SU-DHL-6 (cell line): ENCODE measurements at regions not wholly inside any gene's neighbourhood (a gene's known extent, or its start where the extent isn't known, plus 50 kb on each side); places are given as distances from the start of the nearest gene placed in this dataset.

Experiments used
- H2AFZ ChIP-seq: fragments of 200-600 bp; sonication (generic); 2 replicates; pipeline ENCODE4 v1.6.1; 2014; ENCODE audit warnings: low read depth, mild to moderate bottlenecking, moderate library complexity, mixed read lengths, antibody characterized with exemption, low read length; ENCODE audit not compliant: severe bottlenecking
- H3F3A ChIP-seq: fragments of 200-600 bp; shearing (Covaris generic); 2 replicates; pipeline ENCODE4 v1.6.0; 2016; ENCODE audit warnings: antibody characterized with exemption, mild to moderate bottlenecking; ENCODE audit not compliant: insufficient read depth
- H3K27ac ChIP-seq: fragments of 200-600 bp; sonication (generic); 2 replicates; pipeline ENCODE4 v1.5.1; 2016; ENCODE audit warnings: low read depth, mild to moderate bottlenecking, low read length, moderate library complexity, mixed read lengths
- H3K27me3 ChIP-seq: fragments of 200-600 bp; sonication (generic), shearing (Covaris generic); 2 replicates; pipeline ENCODE4 v1.6.0; 2014; ENCODE audit warnings: mild to moderate bottlenecking, low read length
- H3K36me3 ChIP-seq: fragments of 200-600 bp; sonication (generic); 2 replicates; pipeline ENCODE4 v1.6.1; 2014; ENCODE audit warnings: mild to moderate bottlenecking, low read length, mixed read lengths
- H3K4me2 ChIP-seq: fragments of 300-600, 200-600 bp; shearing (Covaris generic), sonication (generic); 2 replicates; pipeline ENCODE4 v1.6.0; 2014; ENCODE audit warnings: low read length, low read depth, mild to moderate bottlenecking; ENCODE audit not compliant: poor library complexity, severe bottlenecking
- H3K4me3 ChIP-seq: fragments of 200-600 bp; sonication (generic); 2 replicates; pipeline ENCODE4 v1.5.1; 2014; ENCODE audit warnings: antibody characterized with exemption, low read length, mild to moderate bottlenecking, mixed read lengths; ENCODE audit not compliant: insufficient read depth, poor library complexity, severe bottlenecking
- H3K79me2 ChIP-seq: fragments of 200-600 bp; sonication (generic); 2 replicates; pipeline ENCODE4 v1.6.1; 2014; ENCODE audit warnings: mild to moderate bottlenecking, low read length, moderate library complexity; ENCODE audit not compliant: insufficient read depth
- H3K9ac ChIP-seq: fragments of 200-600 bp; sonication (generic); 2 replicates; pipeline ENCODE4 v1.7.0; 2014; ENCODE audit warnings: mild to moderate bottlenecking, low read length
- H3K9me2 ChIP-seq: fragments of 200-600 bp; sonication (generic); replicated peaks from 2 replicates; pipeline ENCODE4 v1.6.1; 2014; ENCODE audit warnings: low read length; ENCODE audit not compliant: insufficient read depth
- H3K9me3 ChIP-seq: fragments of 200-600 bp; sonication (generic); 2 replicates; pipeline ENCODE4 v1.6.1; 2014; ENCODE audit warnings: low read length, mixed read lengths; ENCODE audit not compliant: insufficient read depth
- H4K20me1 ChIP-seq: fragments of 200-600 bp; sonication (generic); 2 replicates; pipeline ENCODE4 v1.6.1; 2014; ENCODE audit warnings: low read depth, mild to moderate bottlenecking, antibody characterized with exemption, low read length, moderate library complexity, mixed read lengths
- CTCF ChIP-seq: fragments of 200-600 bp; sonication (generic); IDR thresholded peaks from one replicate; pipeline ENCODE4 v1.5.1; 2017; ENCODE audit warnings: antibody characterized with exemption, mild to moderate bottlenecking, low read length, moderate library complexity; ENCODE audit not compliant: insufficient read depth, poor library complexity, severe bottlenecking
- EZH2phosphoT487 ChIP-seq: fragments of 200-600 bp; sonication (generic), shearing (Covaris generic); conservative IDR thresholded peaks from 2 replicates; pipeline ENCODE4 v1.6.1; 2018; ENCODE audit warnings: mild to moderate bottlenecking, antibody characterized with exemption, low read length, moderate library complexity, mixed read lengths

- Histone ChIP-seq H3K9me3 (peaks cover 6% of the 10 kb centered on the region; the same call in 1 of the 2 replicates), H4K20me1 (no peaks in the 10 kb centered on the region), H2AFZ (no peak overlapping the region), H3K27me3 (no peaks in the 10 kb centered on the region; the same call in 1 of the 2 replicates), H3K4me2 (no peak overlapping the region), H3K27ac (no peak overlapping the region), H3K9ac (no peak overlapping the region), H3K4me3 (no peak overlapping the region), H3K36me3 (no peaks in the 10 kb centered on the region), H3K9me2 (no peaks in the 10 kb centered on the region), H3K79me2 (no peaks in the 10 kb centered on the region), H3F3A (no peaks in the 10 kb centered on the region)
- TF ChIP-seq EZH2phosphoT487 (no peak), CTCF (no peak)
Observed at GRCh38 chr10:23571884-23572283, 133.0 kb downstream of the OTUD1 start.

GRCh38 chr10:23581906-23582450 lies 143.1 kb downstream of the OTUD1 start:
- no peak overlapping the region for H3K4me3 ChIP-seq

GRCh38 chr10:23584396-23584795 lies 145.5 kb downstream of the OTUD1 start:
- Histone ChIP-seq H3K9me3 (no peaks in the 10 kb centered on the region), H3K27me3 (no peaks in the 10 kb centered on the region), H3K36me3 (no peaks in the 10 kb centered on the region), H4K20me1 (no peaks in the 10 kb centered on the region), H3K79me2 (no peaks in the 10 kb centered on the region), H3K9me2 (no peaks in the 10 kb centered on the region), H2AFZ (no peak overlapping the region), H3F3A (no peaks in the 10 kb centered on the region), H3K27ac (no peak overlapping the region), H3K4me3 (no peak overlapping the region), H3K9ac (no peak overlapping the region), H3K4me2 (no peak overlapping the region)
- TF ChIP-seq CTCF (no peak), EZH2phosphoT487 (no peak)

More at GRCh38 chr10:23581906-23582450, 143.1 kb downstream of the OTUD1 start:
- TF ChIP-seq EZH2phosphoT487 = no peak
- TF ChIP-seq CTCF = no peak
- Histone ChIP-seq H2AFZ (no peak overlapping the region), H3K9me3 (no peaks in the 10 kb centered on the region), H3K4me2 (no peak overlapping the region), H4K20me1 (no peaks in the 10 kb centered on the region), H3K27ac (no peak overlapping the region), H3K9ac (no peak overlapping the region), H3F3A (no peaks in the 10 kb centered on the region), H3K9me2 (no peaks in the 10 kb centered on the region), H3K27me3 (no peaks in the 10 kb centered on the region), H3K79me2 (no peaks in the 10 kb centered on the region), H3K36me3 (no peaks in the 10 kb centered on the region)
